ENCODE measurements at regions not wholly inside any gene's neighbourhood (a gene's known extent, or its start where the extent isn't known, plus 50 kb on each side); places are given as distances from the start of the nearest gene placed in this dataset.

- TF ChIP-seq CTCF (IDR thresholded peaks at IDR 0.05) (no peak), POLR2A (IDR thresholded peaks at IDR 0.05) (no peak)
These were observed 236.4 kb upstream of the TMEM72 start for GRCh38 chr10:44674536-44675386.

All from body of pancreas (tissue), 4 donors.